ENCODE measurements at regions not wholly inside any gene's neighbourhood (a gene's known extent, or its start where the extent isn't known, plus 50 kb on each side); places are given as distances from the start of the nearest gene placed in this dataset.

DNA sequence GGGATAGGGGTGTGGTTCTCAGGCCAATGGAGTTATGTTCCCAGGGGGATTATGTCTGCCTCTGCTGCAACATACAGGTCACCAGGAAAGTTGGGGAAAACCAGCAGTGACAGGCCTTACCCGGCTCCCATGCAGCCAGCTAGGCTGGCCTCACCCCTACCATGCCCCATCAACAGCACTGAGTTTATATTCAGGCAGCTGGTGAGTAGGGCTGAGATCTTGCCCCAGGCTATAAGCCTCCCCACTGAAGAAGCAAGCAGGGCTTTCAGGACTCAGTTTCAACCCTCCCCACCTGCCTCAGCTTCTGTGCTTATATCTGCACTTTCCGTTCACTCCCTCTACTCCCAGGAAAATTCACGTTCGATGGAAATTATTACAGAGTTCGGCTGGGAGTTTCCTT is 122.4 kb upstream of the PGRMC2 start:
- DNase-seq (ENCODE audit: extremely low read depth in 1 of 2, low read depth in 1 of 2), result no peak

DNA sequence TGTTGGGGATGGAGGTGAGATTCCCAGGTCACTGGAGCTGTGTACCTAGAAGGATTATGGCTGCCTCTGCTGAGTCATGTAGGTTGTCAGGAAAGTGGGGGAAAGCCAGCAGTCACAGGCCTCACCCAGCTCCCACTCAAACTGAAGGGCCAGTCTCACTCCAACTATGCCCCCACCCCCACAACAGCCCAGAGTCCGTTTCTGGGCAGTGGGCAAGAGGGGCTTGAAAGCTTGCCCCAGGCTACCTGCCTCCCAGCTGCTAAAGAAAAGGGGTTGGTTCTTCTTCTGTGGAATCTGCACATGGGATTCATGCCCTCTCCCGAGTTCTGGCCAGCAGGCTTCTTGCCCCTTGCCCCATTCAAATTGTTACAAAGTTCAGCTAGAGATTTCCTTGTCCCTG is 116.0 kb upstream of the PGRMC2 start:
- DNase-seq (ENCODE audit: extremely low read depth in 1 of 2, low read depth in 1 of 2), result no peak

DNA sequence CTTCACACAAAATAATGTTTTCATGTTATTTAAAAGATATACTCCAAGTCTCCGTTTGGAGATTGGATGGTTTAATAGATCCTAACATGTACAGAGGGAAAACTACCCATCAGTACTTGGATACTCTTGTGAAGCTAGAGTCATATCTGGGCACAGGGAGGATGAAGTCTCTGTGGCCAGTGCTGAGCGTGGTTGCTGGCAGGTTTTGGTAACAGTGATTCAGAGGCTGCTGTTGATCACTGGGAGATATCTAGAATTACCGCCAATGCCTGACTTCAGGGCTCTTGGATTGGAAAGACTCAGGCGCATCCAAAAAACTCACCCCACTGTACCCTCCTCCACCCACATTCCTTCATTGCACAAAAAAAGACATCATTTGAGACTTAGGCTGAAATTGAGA is 107.2 kb upstream of the PGRMC2 start:
- no peak for DNase-seq (ENCODE audit: extremely low read depth in 1 of 2, low read depth in 1 of 2)

DNA sequence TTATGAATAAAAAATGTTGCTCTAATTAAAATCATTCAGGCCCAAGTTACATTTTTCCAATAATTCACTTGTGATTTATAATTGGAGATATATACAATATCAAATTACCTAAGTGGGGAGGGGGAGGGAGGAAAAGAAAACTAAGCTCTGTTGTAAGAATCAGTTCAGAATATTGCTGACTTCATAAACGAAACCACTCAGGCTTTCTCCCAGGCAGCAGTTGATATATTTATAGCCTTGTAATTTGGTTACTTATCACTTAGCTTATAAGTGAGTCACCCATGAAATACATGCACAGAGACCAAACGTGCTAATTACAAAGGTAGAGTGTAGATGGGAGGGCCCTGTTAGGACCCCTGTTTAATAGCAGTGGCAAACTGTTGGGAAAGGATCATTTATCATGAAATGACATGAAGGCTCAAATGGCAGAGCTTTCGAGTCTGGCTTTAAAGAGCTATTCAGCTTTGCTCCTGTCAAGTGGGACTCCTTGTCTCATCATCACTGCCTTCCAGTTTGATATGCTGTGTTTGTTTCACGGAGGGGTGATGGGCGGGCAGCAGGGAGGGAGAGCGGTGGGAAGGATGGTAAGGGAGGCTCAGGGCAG is 105.6 kb upstream of the PGRMC2 start:
- no peak for DNase-seq (ENCODE audit: extremely low read depth in 1 of 2, low read depth in 1 of 2)

DNA sequence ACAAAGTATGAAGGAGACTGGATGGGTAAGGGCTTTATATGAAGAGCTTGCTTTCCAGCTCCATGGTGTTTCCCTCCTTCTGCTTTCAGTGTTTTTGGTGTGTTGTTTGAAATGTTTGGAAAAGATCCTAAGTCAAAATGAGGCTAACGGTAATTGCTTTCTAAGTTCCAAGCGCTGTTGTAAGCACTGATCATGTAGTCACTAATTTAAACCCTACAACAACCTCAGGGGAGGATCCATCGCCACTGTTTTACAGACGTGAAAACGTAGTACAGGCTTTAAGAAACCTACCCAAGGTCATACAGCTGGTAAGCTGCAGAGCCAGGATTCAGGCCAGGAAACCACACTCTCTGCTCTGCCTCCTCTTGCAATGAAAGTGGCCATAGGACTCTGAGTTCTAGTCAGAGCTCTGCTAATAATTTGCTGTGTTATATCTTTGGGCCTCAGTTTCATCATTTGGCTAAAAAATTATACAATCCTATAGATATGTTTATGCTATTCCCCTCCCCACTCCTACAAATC is 102.9 kb upstream of the PGRMC2 start:
- DNase-seq (ENCODE audit: extremely low read depth in 1 of 2, low read depth in 1 of 2), result no peak

- no peak for DNase-seq (ENCODE audit: extremely low read depth in 1 of 2, low read depth in 1 of 2)
These were observed 101.2 kb upstream of the PGRMC2 start for GRCh38 chr4:128388796-128389195.

DNA sequence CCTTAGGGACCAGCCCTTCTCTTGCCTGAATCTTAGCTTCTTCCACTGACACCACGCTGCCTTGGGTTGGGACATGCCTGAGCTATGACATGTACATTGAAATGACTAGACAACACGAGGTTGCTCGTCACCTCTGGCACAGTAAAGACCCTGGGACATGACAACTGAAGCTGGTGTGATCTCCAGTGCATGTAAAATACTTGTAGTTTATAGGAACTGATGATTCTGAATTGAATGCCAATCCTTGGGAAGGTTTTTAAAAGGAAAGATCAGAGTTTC is 100.7 kb upstream of the PGRMC2 start:
- DNase-seq (ENCODE audit: extremely low read depth in 1 of 2, low read depth in 1 of 2), result no peak

DNA sequence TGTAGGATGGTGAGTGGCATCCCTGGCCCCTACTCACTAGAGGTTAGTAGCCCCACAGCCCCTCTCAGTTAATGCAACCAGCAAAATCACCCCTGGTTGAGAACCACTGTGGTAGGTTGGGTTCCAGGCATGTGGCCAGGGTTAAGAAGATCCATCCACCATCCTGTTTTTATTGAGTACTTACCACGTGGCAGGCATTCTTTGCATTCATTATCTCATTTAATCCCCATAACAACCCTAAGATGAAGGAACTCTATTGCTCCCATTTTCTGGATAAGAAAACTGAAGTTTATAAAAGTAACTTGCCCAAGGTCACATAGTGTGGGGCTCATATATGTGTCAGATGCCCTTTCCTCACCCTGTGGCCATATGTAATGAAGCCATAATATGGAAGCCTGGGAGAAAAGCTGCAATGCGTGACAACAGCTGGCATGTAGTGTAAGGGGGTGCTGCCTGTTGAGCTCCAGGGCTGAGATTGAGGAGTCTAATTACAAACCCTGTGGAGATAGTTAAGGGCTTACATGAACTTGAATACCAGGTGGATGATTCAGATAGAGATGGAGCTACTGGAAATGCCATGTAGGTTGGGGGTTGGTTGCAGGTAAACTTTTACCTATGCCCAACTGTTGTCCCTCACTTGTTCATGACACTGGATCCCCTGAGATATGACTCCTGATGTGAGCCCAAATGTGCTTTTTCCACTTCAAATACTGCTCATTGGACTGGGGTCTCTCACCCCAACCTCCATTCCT is 100.2 kb upstream of the PGRMC2 start:
- no peak for DNase-seq (ENCODE audit: extremely low read depth in 1 of 2, low read depth in 1 of 2)

- no peak for DNase-seq (ENCODE audit: extremely low read depth in 1 of 2, low read depth in 1 of 2)
These were observed 99.4 kb upstream of the PGRMC2 start for GRCh38 chr4:128386761-128387599.

DNA sequence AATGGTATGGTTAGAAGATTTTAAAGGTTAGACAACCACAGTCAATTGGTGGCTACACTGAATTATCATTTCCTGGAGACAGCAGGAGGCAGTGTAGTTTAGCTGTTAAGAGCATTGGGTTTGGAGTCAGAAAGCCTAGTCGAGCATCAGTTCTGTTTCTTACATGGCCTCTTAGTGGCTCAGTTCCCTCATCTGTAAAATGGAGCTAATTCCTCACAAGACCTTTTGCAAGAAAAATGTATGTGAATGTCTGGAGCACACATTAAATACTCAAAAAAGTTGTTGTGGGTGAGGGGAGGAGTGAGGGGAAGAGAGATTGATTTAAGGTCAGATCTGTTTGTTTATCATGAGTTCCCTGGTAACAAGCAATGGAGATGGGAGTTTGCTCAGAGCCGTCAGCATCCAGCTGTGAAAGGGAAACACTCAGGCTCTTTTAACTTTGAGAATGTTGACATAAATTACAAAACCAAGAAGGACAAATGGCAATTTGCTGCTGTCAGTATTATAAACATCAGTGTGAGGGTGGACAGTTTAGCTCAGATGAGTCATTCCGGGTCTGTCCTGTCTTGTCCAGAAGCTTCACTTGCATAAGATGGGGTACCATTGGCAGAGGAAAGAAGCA is 98.2 kb upstream of the PGRMC2 start:
- no peak for DNase-seq (ENCODE audit: extremely low read depth in 1 of 2, low read depth in 1 of 2)

DNA sequence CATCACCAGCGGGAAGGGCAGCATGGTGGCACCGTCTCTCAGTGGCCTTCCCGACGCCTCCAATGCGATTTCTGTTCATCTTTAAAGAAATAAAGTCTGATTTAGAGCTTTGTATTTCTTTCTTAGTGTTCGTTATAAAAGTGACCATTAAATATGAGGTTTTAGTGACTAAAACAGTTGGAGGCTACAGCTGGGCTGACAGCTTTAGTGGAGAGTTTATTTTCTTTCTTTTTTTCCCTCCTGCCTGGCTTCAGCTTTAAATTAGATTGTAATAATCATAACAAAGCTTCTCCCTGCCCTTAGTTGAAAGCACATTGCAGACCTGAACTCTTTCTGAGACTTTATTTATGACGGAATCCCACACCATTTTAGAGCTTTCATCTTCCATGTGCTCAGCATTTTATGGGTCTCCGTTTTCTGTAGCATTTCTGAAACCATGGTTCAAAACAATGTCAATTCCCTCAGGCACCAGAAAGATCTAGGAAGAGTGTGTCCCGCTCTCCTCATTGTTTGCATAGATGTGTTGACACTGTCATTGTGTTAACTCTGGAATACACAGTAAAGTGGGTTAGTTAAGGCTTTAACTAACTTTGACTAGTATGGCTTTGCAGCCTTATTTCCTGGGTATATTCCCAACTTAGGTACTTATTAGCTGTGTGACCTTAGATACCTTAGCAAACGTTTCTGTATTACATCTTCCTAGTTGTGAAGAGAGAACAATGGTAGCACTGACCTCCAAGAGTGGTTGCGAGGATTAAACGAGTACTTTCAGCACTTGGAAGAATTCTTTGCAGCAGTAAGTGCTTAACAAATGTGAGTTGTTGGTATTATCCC is 97.4 kb upstream of the PGRMC2 start:
- no peak for DNase-seq (ENCODE audit: extremely low read depth in 1 of 2, low read depth in 1 of 2)

- DNase-seq (ENCODE audit: extremely low read depth in 1 of 2, low read depth in 1 of 2), result no peak
These were observed 96.5 kb upstream of the PGRMC2 start for GRCh38 chr4:128384091-128384520.

GRCh38 chr4:128381748-128382559 is 94.3 kb upstream of the PGRMC2 start:
- no peak for DNase-seq (ENCODE audit: extremely low read depth in 1 of 2, low read depth in 1 of 2)

- no peak for DNase-seq (ENCODE audit: extremely low read depth in 1 of 2, low read depth in 1 of 2)
These were observed 92.7 kb upstream of the PGRMC2 start for GRCh38 chr4:128380306-128380705.

DNA sequence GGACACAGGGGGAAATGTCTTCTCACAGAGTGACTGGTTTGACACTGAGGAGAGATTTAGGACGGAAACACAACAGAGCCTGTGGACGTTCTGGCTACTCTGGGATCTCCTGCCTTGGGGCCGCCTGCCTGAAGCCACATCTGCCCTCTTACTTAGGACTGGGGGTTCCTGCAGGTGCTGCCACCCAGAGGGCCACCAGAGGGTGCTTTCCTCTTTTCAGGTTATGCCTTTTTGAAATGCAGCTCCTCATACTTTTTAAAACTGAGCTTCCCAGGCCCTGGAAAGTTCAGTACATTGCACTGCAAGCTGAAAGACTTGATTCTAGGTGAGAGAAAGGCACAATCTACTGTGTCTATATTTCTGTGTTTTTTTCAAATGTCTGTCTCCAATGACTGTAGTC is 92.2 kb upstream of the PGRMC2 start:
- DNase-seq (ENCODE audit: extremely low read depth in 1 of 2, low read depth in 1 of 2), result no peak

DNA sequence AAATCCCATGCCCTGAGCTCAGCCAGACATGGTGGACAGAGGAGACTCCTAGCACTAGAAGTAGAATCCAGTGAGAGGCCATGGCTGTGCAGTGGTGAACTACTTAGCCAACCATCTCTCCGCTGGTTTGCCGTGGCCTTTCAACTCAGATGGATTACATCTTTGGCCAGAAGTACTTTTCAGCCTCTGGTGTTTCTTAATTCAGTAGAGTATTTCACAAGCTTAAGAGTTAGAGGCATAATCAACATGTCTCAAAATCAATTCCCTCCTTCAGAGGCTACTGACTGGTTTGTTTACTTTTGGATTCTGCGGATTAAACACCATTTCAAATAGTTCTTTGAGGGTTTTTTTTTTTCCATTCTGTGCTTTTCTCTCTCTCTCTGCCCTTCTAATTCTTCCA is 91.1 kb upstream of the PGRMC2 start:
- no peak for DNase-seq (ENCODE audit: extremely low read depth in 1 of 2, low read depth in 1 of 2)

- no peak for DNase-seq (ENCODE audit: extremely low read depth in 1 of 2, low read depth in 1 of 2)
These were observed 89.3 kb upstream of the PGRMC2 start for GRCh38 chr4:128376958-128377357.

DNA sequence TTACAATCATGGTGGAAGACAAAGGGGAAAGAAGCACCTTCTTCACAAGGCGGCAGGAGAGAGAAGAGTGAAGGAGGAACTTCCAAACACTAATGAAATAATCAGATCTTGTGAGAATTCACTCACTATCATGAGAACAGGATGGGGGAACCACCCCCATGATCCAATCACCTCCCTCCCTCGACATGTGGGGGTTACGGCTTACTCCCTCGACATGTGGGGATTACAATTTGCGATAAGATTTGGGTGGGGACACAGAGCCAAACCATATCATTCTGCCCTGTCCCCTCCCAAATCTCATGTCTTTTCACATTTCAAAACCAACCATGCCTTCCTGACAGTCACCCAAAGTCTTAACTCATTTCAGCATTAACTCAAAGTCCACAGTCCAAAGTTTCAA is 88.7 kb upstream of the PGRMC2 start:
- no peak for DNase-seq (ENCODE audit: extremely low read depth in 1 of 2, low read depth in 1 of 2)

GRCh38 chr4:128373628-128374027 is 86.0 kb upstream of the PGRMC2 start:
- no peak for DNase-seq (ENCODE audit: extremely low read depth in 1 of 2, low read depth in 1 of 2)

- DNase-seq (ENCODE audit: extremely low read depth in 1 of 2, low read depth in 1 of 2), result no peak
These were observed 84.3 kb upstream of the PGRMC2 start for GRCh38 chr4:128371876-128372275.

All from stimulated activated CD8-positive, alpha-beta memory T cell treated with anti-CD3 and anti-CD28 coated beads, Interleukin-7, amount 100 ng/mL, for 48 hours (primary cell).